K562 (cell line): ENCODE measurements at regions not wholly inside any gene's neighbourhood (a gene's known extent, or its start where the extent isn't known, plus 50 kb on each side); places are given as distances from the start of the nearest gene placed in this dataset.

Source experiments
- ATAC-seq: fragments of 200-7000 bp; cut with Tn5 transposase; 3 replicates; pipeline ENCODE4 v1.9.1; 2020; ENCODE audit warnings: moderate library complexity
- BruUV-seq: library from RNA; stranded (reverse); fragments of 400-500 nt; replicated peaks from 2 replicates; lab custom pipeline; 2021; lab: Mats Ljungman, UMichigan
- CTCF ChIA-PET: fragments of 300-600 bp; formaldehyde crosslinking; extraction: SDS; loops from one replicate; lab custom pipeline; 2021; ENCODE audit warnings: low intra/inter-chr PET ratio; lab: Yijun Ruan, JAX
- POLR2A ChIA-PET: fragments of 300-600, 350-650 bp; sonication (Branson Sonifier 250); formaldehyde crosslinking; extraction: SDS; loops from one replicate; lab custom pipeline; 2021; ENCODE audit warnings: antibody characterized with exemption, inconsistent platforms; lab: Yijun Ruan, JAX
- DNase-seq, 4 experiments: peaks; one replicate each; pipeline versions ENCODE4 v3.0.0 to v3.0.0-alpha.2; 2011 to 2018; ENCODE audit warnings: low spot score in 3 of 4, mixed read lengths in 3 of 4; ENCODE audit errors: extremely low read depth in 1 of 4
- FAIRE-seq: peaks from 2 replicates; lab custom pipeline; 2011; peaks lifted over from hg19 to GRCh38; lab: Jason Lieb, UNC
- H2AFZ ChIP-seq: 2 replicates; pipeline ENCODE4 v1.6.0; 2011; ENCODE audit warnings: low read depth, low read length, control low read depth, inconsistent platforms
- H3K27ac ChIP-seq: fragments of 200-600 bp; 3 replicates; pipeline ENCODE4 v1.8.0; 2011; ENCODE audit warnings: low read depth, mild to moderate bottlenecking, control low read depth, inconsistent platforms, low read length, moderate library complexity, mixed read lengths; ENCODE audit errors: extremely low read depth
- H3K27me3 ChIP-seq, 2 experiments: fragments of 300-600 bp in 1 of 2; 2 replicates in 1 of 2; 3 replicates in 1 of 2; pipeline versions ENCODE4 v1.6.0 to v1.8.0; 2011; ENCODE audit warnings: inconsistent platforms in 2 of 2, low read length in 2 of 2, mild to moderate bottlenecking in 1 of 2, mixed read lengths in 1 of 2, moderate library complexity in 1 of 2; ENCODE audit not compliant: control insufficient read depth in 2 of 2, insufficient read depth in 2 of 2
- H3K36me3 ChIP-seq: fragments of 300-600 bp; 3 replicates; pipeline ENCODE4 v1.8.0; 2011; ENCODE audit warnings: mild to moderate bottlenecking, low read length, inconsistent platforms; ENCODE audit not compliant: control insufficient read depth, insufficient read depth
- H3K4me1 ChIP-seq, 2 experiments: fragments of 200-600 bp in 1 of 2; replicated peaks in 1 of 2; 2 replicates in 1 of 2; 3 replicates in 1 of 2; pipeline versions ENCODE4 v1.5.1 to v1.8.0; 2011; ENCODE audit warnings: inconsistent platforms in 2 of 2, low read length in 2 of 2, mild to moderate bottlenecking in 1 of 2, mixed read lengths in 1 of 2, moderate library complexity in 1 of 2; ENCODE audit not compliant: control insufficient read depth in 2 of 2, insufficient read depth in 2 of 2
- H3K4me2 ChIP-seq: 2 replicates; pipeline ENCODE4 v1.6.1; 2011; ENCODE audit warnings: low read length, control low read depth, inconsistent platforms, mixed read lengths; ENCODE audit not compliant: insufficient read depth
- H3K4me3 ChIP-seq: fragments of 200-600 bp; sonication (generic), shearing (Covaris generic); 2 replicates; pipeline ENCODE4 v1.5.1; 2016; ENCODE audit warnings: control low read depth, inconsistent platforms
- H3K79me2 ChIP-seq: fragments of 200-600 bp; 3 replicates; pipeline ENCODE4 v1.8.0; 2011; ENCODE audit warnings: low read length, inconsistent platforms; ENCODE audit not compliant: control insufficient read depth, insufficient read depth
- H3K9ac ChIP-seq, 2 experiments: 2 replicates each; pipeline versions ENCODE4 v1.6.0 to v1.6.1; 2011; ENCODE audit warnings: low read depth in 2 of 2, low read length in 2 of 2, control low read depth in 1 of 2, inconsistent platforms in 1 of 2, mild to moderate bottlenecking in 1 of 2, mixed read lengths in 1 of 2; ENCODE audit not compliant: insufficient read depth in 1 of 2
- H3K9me1 ChIP-seq: one replicate; pipeline ENCODE4 v1.6.0; 2011; ENCODE audit warnings: inconsistent platforms, mild to moderate bottlenecking, low read length, moderate library complexity; ENCODE audit not compliant: control insufficient read depth, insufficient read depth
- H3K9me3 ChIP-seq: replicated peaks from 2 replicates; pipeline ENCODE4 v1.5.1; 2011; ENCODE audit warnings: low read depth, low read length, inconsistent platforms; ENCODE audit not compliant: control insufficient read depth, insufficient read depth
- H4K20me1 ChIP-seq: replicated peaks from 2 replicates; pipeline ENCODE4 v1.6.1; 2011; ENCODE audit warnings: low read length, inconsistent platforms, mixed read lengths; ENCODE audit not compliant: control insufficient read depth, insufficient read depth
- ADNP ChIP-seq: fragments of 200-800 bp; sonication (Bioruptor generic); IDR thresholded peaks from 2 replicates; pipeline ENCODE4 v1.6.1; 2016; ENCODE audit warnings: missing genetic modification characterization, missing compliant biosample characterization
- ARID3B ChIP-seq: fragments of 250-450 bp; sonication (Bioruptor Pico); IDR thresholded peaks from 2 replicates; pipeline ENCODE4 v1.4.0; 2020; ENCODE audit warnings: borderline replicate concordance
- PHTF2 ChIP-seq: fragments of 250-450 bp; sonication (Bioruptor Pico); IDR thresholded peaks from 2 replicates; pipeline ENCODE4 v1.5.0; 2021; ENCODE audit warnings: mild to moderate bottlenecking
- RBM22 ChIP-seq: fragments of 200-400 bp; formaldehyde crosslinking; IDR thresholded peaks from 2 replicates; pipeline ENCODE4 v1.6.1; 2018; ENCODE audit warnings: low read length, low read depth; ENCODE audit not compliant: poor library complexity, severe bottlenecking
- SIRT6 ChIP-seq: IDR thresholded peaks from one replicate; pipeline ENCODE4 v1.6.1; 2012; ENCODE audit warnings: low read depth, mild to moderate bottlenecking, control low read depth, inconsistent platforms, low read length, moderate library complexity
- TEAD1 ChIP-seq, 2 experiments: fragments of 450-650 bp in 1 of 2; sonication (generic) in 1 of 2; formaldehyde crosslinking; IDR thresholded peaks; 2 replicates each; pipeline versions ENCODE4 v1.4.0 to v1.8.0; 2020 to 2022; ENCODE audit warnings: mild to moderate bottlenecking in 2 of 2, missing genetic modification reagents in 1 of 2
- ZNF282 ChIP-seq: sonication (generic); formaldehyde crosslinking; IDR thresholded peaks from 2 replicates; pipeline ENCODE4 v1.8.1; 2023; ENCODE audit warnings: missing genetic modification reagents
- WGBS: fragments of 100-300 bp; shearing (Covaris generic); methylation state at CpG from one replicate; pipeline ENCODE4 v1.1.6; 2016; ENCODE audit warnings: low coverage, mixed read lengths; ENCODE audit not compliant: insufficient coverage; ENCODE audit errors: missing lambda C conversion rate; 5-methylcytosine and 5-hydroxymethylcytosine counted together
- in situ Hi-C: fragments of 300-500 bp; cut with MboI; formaldehyde crosslinking; loops from 4 replicates; pipeline ENCODE4 v1.15.0; 2018; ENCODE audit warnings: inconsistent platforms, mixed read lengths
- intact Hi-C: fragments of 100-400 bp; cut with micrococcal nuclease; formaldehyde crosslinking; loops from 2 replicates; pipeline ENCODE4 v1.14.2; 2022
- TF ChIP-seq, protein P1 (sequence below): sonication (generic); formaldehyde crosslinking; IDR thresholded peaks from 2 replicates; pipeline ENCODE4 v1.8.0; 2022; ENCODE audit warnings: mild to moderate bottlenecking, missing genetic modification reagents
- TF ChIP-seq, protein P2 (sequence below), 2 experiments: IDR thresholded peaks; 2 replicates each; pipeline ENCODE4 v1.6.1; 2012; ENCODE audit warnings: improper control_type of control experiment in 2 of 2, low read depth in 2 of 2, low read length in 2 of 2, borderline replicate concordance in 1 of 2

GRCh38 chr21:39050841-39051587 lies 132.2 kb downstream of the PSMG1 start:
- ATAC-seq (no peak), FAIRE-seq (no peak), DNase-seq (no peak)
- no peaks in the 10 kb centered on the region for H3K79me2 ChIP-seq
- H3K4me2 ChIP-seq = no peak overlapping the region
- peaks cover 10 to 32% of the 10 kb centered on the region in 2 experiments; a peak in 3 of 5 replicates for H3K27me3 ChIP-seq
- BruUV-seq = no TSS peak
- no peaks in the 10 kb centered on the region for H3K9me1 ChIP-seq
- H3K27ac ChIP-seq = no peak overlapping the region
- in situ Hi-C loops = no loop called here
- H3K4me1 ChIP-seq = no peaks in the 10 kb centered on the region
- H2AFZ ChIP-seq = no peak overlapping the region
- CTCF ChIA-PET = interaction anchor here (0.6 kb wide), 1 partner anchor 12 kb away, joined by 3 read pairs; no protein-coding TSS in a partner anchor
- intact Hi-C loops = no loop called here
- 1% methylated on average over 4 of the region's 4 CpGs for WGBS
- H4K20me1 ChIP-seq = no peaks in the 10 kb centered on the region; the same call in 1 of the 2 replicates
- no peak overlapping the region for H3K9ac ChIP-seq
- H3K9me3 ChIP-seq = no peaks in the 10 kb centered on the region
- H3K36me3 ChIP-seq = no peaks in the 10 kb centered on the region
- POLR2A ChIA-PET = interaction anchor here (0.6 to 1.6 kb wide), 5 partner anchors 10 to 671 kb away, joined by 3 to 5 read pairs (median 3); no protein-coding TSS in a partner anchor
- TF ChIP-seq ADNP (tag) = no peak
- no peak overlapping the region for H3K4me3 ChIP-seq

GRCh38 chr21:39048574-39048973 lies 134.7 kb downstream of the PSMG1 start:
- Histone ChIP-seq H2AFZ (no peak overlapping the region), H3K4me1 (no peaks in the 10 kb centered on the region), H3K27me3 (peaks cover 2 to 18% of the 10 kb centered on the region in 2 experiments; a peak in 4 of 5 replicates), H3K36me3 (no peaks in the 10 kb centered on the region), H3K9me1 (no peaks in the 10 kb centered on the region), H4K20me1 (no peaks in the 10 kb centered on the region), H3K4me3 (no peak overlapping the region), H3K9ac (no peak overlapping the region), H3K9me3 (no peaks in the 10 kb centered on the region), H3K27ac (no peak overlapping the region), H3K79me2 (no peaks in the 10 kb centered on the region), H3K4me2 (no peak overlapping the region)
- ATAC-seq (no peak), DNase-seq (no peak), FAIRE-seq (no peak)
- WGBS = 2% methylated on average over 4 of the region's 4 CpGs
- no TSS peak for BruUV-seq
- intact Hi-C loops (no loop called here), in situ Hi-C loops (no loop called here)
- ChIA-PET POLR2A (no interaction called here), CTCF (no interaction called here)
- no peak for TF ChIP-seq PHTF2 (CRISPR knock-in tag)
- no peak for TF ChIP-seq RBM22
- no peak for TF ChIP-seq TEAD1 (CRISPR knock-in tag; IDR thresholded peaks at IDR 0.05)
- TF ChIP-seq, protein P1, sequence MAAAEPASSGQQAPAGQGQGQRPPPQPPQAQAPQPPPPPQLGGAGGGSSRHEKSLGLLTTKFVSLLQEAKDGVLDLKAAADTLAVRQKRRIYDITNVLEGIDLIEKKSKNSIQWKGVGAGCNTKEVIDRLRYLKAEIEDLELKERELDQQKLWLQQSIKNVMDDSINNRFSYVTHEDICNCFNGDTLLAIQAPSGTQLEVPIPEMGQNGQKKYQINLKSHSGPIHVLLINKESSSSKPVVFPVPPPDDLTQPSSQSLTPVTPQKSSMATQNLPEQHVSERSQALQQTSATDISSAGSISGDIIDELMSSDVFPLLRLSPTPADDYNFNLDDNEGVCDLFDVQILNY (CRISPR knock-in tag) = no peak
- no peak for TF ChIP-seq ARID3B (CRISPR knock-in tag)
- no peak for TF ChIP-seq SIRT6
- TF ChIP-seq, protein P2, sequence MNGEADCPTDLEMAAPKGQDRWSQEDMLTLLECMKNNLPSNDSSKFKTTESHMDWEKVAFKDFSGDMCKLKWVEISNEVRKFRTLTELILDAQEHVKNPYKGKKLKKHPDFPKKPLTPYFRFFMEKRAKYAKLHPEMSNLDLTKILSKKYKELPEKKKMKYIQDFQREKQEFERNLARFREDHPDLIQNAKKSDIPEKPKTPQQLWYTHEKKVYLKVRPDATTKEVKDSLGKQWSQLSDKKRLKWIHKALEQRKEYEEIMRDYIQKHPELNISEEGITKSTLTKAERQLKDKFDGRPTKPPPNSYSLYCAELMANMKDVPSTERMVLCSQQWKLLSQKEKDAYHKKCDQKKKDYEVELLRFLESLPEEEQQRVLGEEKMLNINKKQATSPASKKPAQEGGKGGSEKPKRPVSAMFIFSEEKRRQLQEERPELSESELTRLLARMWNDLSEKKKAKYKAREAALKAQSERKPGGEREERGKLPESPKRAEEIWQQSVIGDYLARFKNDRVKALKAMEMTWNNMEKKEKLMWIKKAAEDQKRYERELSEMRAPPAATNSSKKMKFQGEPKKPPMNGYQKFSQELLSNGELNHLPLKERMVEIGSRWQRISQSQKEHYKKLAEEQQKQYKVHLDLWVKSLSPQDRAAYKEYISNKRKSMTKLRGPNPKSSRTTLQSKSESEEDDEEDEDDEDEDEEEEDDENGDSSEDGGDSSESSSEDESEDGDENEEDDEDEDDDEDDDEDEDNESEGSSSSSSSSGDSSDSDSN (IDR thresholded peaks at IDR 0.05; ENCODE audit: borderline replicate concordance in 1 of 2, low read depth in 2 of 2, low read length in 2 of 2) = no peak
- TF ChIP-seq ZNF282 (CRISPR knock-in tag) = no peak
